SU-DHL-6 (cell line): ENCODE measurements at regions not wholly inside any gene's neighbourhood (a gene's known extent, or its start where the extent isn't known, plus 50 kb on each side); places are given as distances from the start of the nearest gene placed in this dataset.

Experiments used
- CTCF ChIP-seq: fragments of 200-600 bp; sonication (generic); IDR thresholded peaks from one replicate; pipeline ENCODE4 v1.5.1; 2017; ENCODE audit warnings: antibody characterized with exemption, mild to moderate bottlenecking, low read length, moderate library complexity; ENCODE audit not compliant: insufficient read depth, poor library complexity, severe bottlenecking
- EZH2phosphoT487 ChIP-seq: fragments of 200-600 bp; sonication (generic), shearing (Covaris generic); conservative IDR thresholded peaks from 2 replicates; pipeline ENCODE4 v1.6.1; 2018; ENCODE audit warnings: mild to moderate bottlenecking, antibody characterized with exemption, low read length, moderate library complexity, mixed read lengths

DNA sequence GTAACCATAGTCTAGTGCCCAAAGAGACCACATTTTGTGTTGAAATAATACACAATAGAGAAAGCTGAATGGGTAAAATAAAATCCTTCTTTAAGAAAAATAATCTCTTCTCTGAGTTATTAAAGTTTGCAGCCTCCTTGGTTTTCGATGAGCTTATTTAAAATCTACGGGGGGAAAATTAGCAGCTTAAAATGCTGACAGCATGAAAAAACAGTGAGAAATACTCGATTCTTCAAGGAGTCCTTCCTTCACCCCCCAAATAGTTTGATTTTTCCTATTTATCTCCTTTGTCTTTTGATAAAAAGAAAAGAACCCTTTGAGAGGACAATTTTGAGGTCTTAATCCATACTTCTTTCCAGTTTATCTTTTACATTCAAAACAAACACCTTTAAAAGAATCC, 394.0 kb upstream of the B3GALT2 start:
- TF ChIP-seq CTCF = no peak
- no peak for TF ChIP-seq EZH2phosphoT487
